HG02840 (cell line): ENCODE measurements at regions not wholly inside any gene's neighbourhood (a gene's known extent, or its start where the extent isn't known, plus 50 kb on each side); places are given as distances from the start of the nearest gene placed in this dataset.
A peak's percentile ranks its signal among the peaks of the same experiment; 100 is the strongest.

ENCODE experiments used
- ATAC-seq: cut with Tn5 transposase; IDR thresholded peaks from one replicate; pipeline ENCODE4 v1.9.1; 2021; ENCODE audit warnings: mild to moderate bottlenecking, moderate library complexity, moderate number of reproducible peaks; ENCODE audit not compliant: unreplicated experiment, low FRiP score

- no peak for ATAC-seq
These were observed 452.5 kb downstream of the NKX6-1 start for GRCh38 chr4:84046551-84046950.

DNA sequence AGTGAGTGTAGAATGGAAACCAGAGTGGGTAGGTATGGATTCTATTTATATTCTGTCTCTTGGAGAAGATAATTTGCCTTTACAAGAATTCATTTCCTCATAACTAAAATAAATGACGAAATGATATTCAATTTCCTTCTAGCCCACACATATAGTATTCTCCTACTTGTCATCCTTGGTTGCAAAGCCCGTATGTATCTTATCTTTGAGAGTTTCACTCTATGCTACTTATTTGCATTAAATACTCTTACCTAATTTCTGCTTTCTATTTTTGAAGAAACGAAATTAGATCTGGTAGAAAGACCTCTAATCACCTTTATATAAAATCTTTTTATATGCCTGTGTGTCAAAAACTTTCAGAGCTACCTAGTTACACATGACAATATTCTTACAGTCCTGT, 457.7 kb downstream of the NKX6-1 start:
- no peak for ATAC-seq

GRCh38 chr4:84035568-84035967, 463.5 kb downstream of the NKX6-1 start:
- ATAC-seq, result no peak

- peak; percentile 76 for ATAC-seq
These were observed 466.7 kb downstream of the NKX6-1 start for GRCh38 chr4:84032372-84032771.

DNA sequence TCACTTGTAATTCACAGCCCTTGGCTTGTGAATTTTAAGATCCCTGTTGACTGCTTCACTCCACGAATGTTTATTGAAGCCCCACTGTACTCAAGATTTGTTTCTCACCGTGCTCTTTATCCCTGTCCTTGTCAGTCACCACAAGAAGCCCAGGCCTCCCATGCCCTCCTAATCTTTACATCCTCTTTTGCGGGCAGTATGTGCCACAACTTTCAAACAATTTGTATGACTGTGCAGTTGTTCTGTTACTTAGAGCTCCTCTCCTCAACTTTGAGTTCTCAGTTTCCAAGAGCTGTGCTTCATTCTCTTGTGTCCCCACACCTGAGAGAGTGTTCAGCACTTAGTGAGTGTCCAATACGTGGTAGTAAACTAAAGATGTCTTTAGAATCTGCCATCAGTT, 467.7 kb downstream of the NKX6-1 start:
- ATAC-seq, result no peak

DNA sequence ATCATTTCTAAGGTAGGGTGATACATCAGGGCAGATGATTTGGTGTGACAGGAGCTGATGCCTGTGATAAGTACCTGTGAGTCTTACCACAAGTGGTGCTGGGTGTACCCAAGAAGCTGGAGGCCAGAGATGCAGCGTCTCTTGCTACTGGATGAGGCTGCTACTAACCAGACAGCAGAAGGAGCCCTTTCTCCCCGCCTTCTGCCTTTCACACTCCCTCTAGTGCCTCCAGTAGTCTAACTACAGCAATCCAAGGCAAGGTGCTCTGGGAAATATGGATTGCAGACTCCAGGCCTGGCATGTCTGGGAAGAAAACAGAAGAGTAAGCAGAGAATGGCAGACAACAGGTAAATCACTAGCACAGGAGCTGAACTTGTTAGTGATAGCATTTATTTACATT, 470.8 kb downstream of the NKX6-1 start:
- ATAC-seq, result no peak

DNA sequence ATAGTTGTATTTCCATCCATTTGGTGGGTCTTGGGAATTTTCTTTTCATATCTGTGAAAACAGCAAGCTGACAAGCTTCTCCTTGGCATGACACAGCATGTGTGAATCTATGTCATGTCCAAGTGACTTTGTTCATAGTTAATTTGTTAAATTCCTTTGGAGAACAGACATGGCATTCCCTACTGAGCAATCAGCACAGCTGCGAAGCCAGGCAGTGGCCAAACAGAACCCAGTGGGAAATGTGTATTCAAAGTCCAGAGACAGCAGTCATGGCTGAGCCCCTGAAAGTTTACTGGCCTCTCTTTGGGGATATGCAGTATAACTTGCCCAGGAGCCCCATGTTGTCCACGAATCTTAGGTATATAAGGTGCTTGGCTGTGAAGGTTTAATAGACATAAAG, 474.7 kb downstream of the NKX6-1 start:
- no peak for ATAC-seq

DNA sequence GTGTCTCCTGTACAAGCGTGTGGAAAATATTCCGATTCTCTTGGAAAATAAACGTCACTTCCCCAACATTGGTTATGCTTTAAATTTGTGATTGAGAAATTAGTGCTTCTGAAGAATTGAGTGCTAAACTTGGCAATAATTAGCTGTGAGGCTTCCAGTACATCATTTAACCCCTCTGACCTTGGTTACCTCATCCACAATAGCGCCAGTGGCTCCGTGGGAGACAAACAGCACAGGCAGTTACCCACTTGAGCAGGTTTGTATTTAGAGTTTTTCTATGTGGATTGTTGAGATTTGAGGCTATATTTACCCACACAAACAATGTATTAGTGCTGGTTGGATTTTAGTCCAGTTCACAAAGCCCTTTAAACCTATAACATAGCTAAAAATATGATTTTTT, 476.5 kb downstream of the NKX6-1 start:
- ATAC-seq, result no peak

DNA sequence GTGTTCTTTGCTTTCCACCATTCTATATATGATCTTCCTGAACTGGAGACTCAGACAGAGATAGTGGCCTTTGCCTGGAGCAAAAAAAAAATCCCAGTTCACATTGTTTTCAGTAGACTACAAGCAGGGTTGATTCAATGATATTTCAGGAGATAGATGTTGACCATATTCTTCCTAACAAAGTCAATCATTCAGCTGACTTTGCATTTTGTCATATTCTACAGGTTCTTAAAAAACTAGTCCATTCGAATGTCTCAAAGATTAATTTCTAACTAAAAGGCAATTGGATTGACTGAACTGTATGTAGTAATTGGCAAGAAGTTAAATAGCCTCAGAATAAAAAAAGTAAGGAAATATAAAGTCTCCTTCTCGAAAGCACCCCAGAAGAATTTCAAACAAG, 479.5 kb downstream of the NKX6-1 start:
- ATAC-seq, result no peak

DNA sequence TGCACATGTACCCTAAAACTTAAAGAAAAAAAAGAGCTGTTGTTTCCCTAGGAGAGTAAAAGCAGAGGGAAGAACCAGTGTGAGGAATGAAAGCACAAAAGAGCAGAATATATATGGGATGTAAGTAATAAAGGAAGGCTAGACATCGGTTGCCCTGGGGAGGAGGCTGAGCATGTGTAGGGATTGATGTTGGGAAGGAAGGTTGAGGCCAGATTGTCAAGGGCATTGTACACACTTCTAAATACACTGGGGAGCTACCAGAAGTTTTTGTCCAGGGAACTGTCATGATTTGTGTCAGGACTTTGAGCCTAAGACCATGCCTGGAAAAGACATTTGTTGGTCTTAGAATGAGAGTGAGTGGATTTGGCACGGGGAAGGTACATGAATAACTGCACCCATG, 467.1 kb downstream of the GPAT3 start:
- ATAC-seq, result no peak

GRCh38 chr4:84001876-84002569, 466.1 kb downstream of the GPAT3 start:
- ATAC-seq, result no peak

DNA sequence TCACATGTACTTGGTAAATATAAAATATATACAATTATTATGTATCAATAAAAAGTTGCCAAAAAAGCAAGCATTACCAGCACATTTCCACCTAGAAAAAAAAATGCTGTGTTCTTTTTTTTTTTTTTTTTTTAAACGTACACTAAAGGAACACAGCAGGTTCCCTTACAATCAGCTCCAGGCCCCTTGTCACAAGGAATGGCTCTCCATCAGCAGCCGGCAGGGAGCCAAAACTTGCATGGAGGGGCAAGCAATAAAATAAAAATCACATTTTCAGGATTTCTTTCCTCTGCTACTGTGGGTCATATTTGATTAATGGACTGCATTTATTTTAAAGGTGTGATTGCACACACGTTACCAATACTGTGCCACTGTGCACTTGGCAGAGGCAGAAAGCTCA, 460.3 kb downstream of the GPAT3 start:
- no peak for ATAC-seq

GRCh38 chr4:83993774-83994173, 457.9 kb downstream of the GPAT3 start:
- no peak for ATAC-seq

DNA sequence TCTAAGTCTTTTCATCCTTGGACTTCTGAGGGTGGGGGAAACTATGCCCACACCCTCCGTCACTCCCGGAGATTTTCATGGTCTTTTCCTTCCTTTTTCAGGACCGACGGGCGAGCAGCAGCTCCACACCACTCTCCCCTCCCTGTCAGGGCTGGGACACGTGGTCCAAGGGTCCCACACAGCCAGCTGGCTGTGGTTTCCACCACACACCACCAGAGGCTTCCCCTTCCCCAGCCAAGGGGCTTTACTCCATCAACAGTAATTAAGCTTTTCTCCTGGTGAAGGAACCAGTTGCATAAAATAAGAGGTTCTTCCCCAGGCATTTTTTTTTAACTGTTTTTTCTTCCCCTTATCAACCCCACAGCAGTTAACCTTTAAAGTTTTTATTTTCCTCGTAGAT, 453.9 kb downstream of the GPAT3 start:
- no peak for ATAC-seq

DNA sequence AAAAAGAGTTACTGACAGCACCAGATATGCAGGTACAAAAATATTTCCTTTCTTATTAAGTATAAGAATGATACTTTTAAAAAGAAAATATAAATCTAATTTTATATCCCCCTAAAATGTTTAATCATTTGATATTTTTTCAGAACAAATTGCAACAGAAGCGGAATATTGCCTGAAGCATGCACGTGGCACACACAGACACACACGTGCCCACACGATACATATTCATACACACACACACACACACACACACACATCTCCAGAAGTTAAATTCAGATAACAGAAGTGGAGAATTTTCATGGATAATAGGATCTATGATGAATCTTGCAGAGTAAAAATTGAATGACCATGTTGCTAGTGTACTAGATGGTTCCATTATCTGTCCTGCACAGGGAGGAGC, 445.2 kb downstream of the GPAT3 start:
- ATAC-seq, result no peak

- no peak for ATAC-seq
These were observed 443.9 kb downstream of the GPAT3 start for GRCh38 chr4:83979773-83980172.

DNA sequence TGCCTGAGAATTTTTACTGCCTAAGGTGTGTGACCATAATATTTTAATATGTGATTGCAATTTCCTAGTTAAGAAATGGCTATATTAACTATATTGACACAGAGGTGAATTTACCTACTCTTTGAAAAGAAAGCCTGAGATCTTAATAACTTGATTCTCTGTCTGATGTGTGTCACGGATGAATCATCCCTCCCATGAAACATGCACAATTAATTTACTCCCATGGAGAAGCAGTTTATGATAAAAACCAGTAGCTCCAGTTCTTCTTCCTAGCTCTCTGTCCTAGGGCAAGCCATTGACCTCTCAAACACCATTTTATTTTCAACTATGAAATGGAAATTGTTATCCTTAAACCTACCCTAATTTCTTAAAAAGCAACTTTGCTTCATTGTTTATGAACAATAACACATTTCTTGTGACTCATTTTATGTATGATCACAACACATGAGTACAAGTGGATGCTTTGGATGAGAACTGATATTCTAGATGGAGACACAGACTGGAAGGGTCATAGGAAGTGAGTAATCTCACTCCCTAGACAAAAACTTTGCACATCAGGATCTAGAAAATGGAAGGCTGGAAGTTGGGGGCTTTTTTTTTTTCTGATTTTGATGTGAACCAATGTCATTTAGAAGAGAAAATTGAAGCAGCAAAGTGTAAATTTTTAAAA, 438.3 kb downstream of the GPAT3 start:
- ATAC-seq, result no peak

- no peak for ATAC-seq
These were observed 429.2 kb downstream of the GPAT3 start for GRCh38 chr4:83964996-83965541.

GRCh38 chr4:83962492-83962891, 426.6 kb downstream of the GPAT3 start:
- ATAC-seq, result no peak

GRCh38 chr4:83961575-83961974, 425.7 kb downstream of the GPAT3 start:
- no peak for ATAC-seq

GRCh38 chr4:83959160-83959559, 423.3 kb downstream of the GPAT3 start:
- ATAC-seq, result no peak

DNA sequence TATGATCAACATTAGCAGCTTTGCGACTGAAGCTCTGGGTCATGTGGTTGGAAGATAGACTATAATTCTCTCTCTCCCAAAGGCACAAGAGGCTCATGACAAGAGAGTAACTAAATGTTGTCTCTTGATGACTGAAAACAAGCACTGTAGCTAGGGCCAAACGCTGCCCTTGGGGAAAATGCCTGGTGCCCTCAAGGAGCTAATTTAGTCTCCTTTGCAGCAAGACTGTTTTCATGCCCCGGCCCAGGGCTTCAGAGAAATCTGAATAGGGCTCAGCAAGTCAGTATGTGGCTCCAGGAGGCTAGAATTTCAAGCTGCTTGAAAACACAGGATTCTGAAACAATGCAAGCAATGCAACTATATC, 411.9 kb downstream of the GPAT3 start:
- ATAC-seq, result no peak
